Omental fat pad (tissue), 3 donors: ENCODE measurements at regions not wholly inside any gene's neighbourhood (a gene's known extent, or its start where the extent isn't known, plus 50 kb on each side); places are given as distances from the start of the nearest gene placed in this dataset.

ENCODE experiments used
- ATAC-seq: fragments of 150-250 bp; one replicate; pipeline ENCODE4 v1.9.1; 2016; ENCODE audit warnings: mild to moderate bottlenecking, moderate library complexity; ENCODE audit not compliant: low FRiP score
- DNase-seq: peaks from one replicate; pipeline ENCODE4 v3.0.0-alpha.2; 2019; ENCODE audit warnings: low spot score
- CTCF ChIP-seq, 3 donors: fragments of 450-650 bp; IDR thresholded peaks; one replicate each; pipeline ENCODE4 v1.5.1; 2016 to 2017; ENCODE audit warnings: antibody characterized with exemption in 3 of 3, mild to moderate bottlenecking in 3 of 3, moderate library complexity in 2 of 3

GRCh38 chr5:67515762-67516161, 319.2 kb upstream of the CD180 start:
- TF ChIP-seq CTCF (IDR thresholded peaks at IDR 0.05): no peak
- DNase-seq: no peak
- ATAC-seq: no peak

GRCh38 chr5:67515020-67515689, 318.6 kb upstream of the CD180 start:
- TF ChIP-seq CTCF (IDR thresholded peaks at IDR 0.05): no peak
- ATAC-seq (no peak), DNase-seq (no peak)

- DNase-seq (no peak), ATAC-seq (no peak)
- TF ChIP-seq CTCF (IDR thresholded peaks at IDR 0.05): no peak
Observed at GRCh38 chr5:67512758-67513157, 316.2 kb upstream of the CD180 start.

GRCh38 chr5:67511911-67512310, 315.3 kb upstream of the CD180 start:
- no peak for TF ChIP-seq CTCF (IDR thresholded peaks at IDR 0.05)
- DNase-seq (no peak), ATAC-seq (no peak)

GRCh38 chr5:67510204-67510603, 313.6 kb upstream of the CD180 start:
- ATAC-seq (no peak), DNase-seq (no peak)
- TF ChIP-seq CTCF (IDR thresholded peaks at IDR 0.05): no peak

GRCh38 chr5:67509402-67510186, 313.0 kb upstream of the CD180 start:
- TF ChIP-seq CTCF (IDR thresholded peaks at IDR 0.05): no peak
- DNase-seq (no peak), ATAC-seq (no peak)

GRCh38 chr5:67506241-67506640, 309.6 kb upstream of the CD180 start:
- no peak for ATAC-seq
- no peak for DNase-seq
- TF ChIP-seq CTCF (IDR thresholded peaks at IDR 0.05): no peak
